ENCODE measurements at regions not wholly inside any gene's neighbourhood (a gene's known extent, or its start where the extent isn't known, plus 50 kb on each side); places are given as distances from the start of the nearest gene placed in this dataset.

GRCh38 chr14:63781686-63782085 lies 53.8 kb upstream of the SGPP1 start (continued):
- TF ChIP-seq GTF2F1 (IDR thresholded peaks at IDR 0.05; ENCODE audit: borderline replicate concordance, low read depth, low read length) (no peak), CHD1 (IDR thresholded peaks at IDR 0.05; ENCODE audit: low read depth, low read length) (no peak), CHD7 (IDR thresholded peaks at IDR 0.05; ENCODE audit: insufficient replicate concordance, low read length) (no peak)

Data from H1 (cell line).